KMS-11 (cell line): ENCODE measurements at regions not wholly inside any gene's neighbourhood (a gene's known extent, or its start where the extent isn't known, plus 50 kb on each side); places are given as distances from the start of the nearest gene placed in this dataset.

ENCODE experiments used
- H2AFZ ChIP-seq: fragments of 200-600 bp; sonication (generic); 2 replicates; pipeline ENCODE4 v1.6.1; 2016; ENCODE audit warnings: antibody characterized with exemption, mixed run types, low read depth
- H3K27ac ChIP-seq: fragments of 200-600 bp; sonication (generic); 2 replicates; pipeline ENCODE4 v1.6.1; 2016; ENCODE audit warnings: mild to moderate bottlenecking, mixed run types
- H3K27me3 ChIP-seq: fragments of 200-600 bp; sonication (generic); 2 replicates; pipeline ENCODE4 v1.6.1; 2017; ENCODE audit warnings: mild to moderate bottlenecking, low read depth, mixed run types, moderate library complexity; ENCODE audit not compliant: insufficient read depth
- H3K36me3 ChIP-seq: fragments of 200-600 bp; sonication (generic); 2 replicates; pipeline ENCODE4 v1.6.1; 2017; ENCODE audit warnings: mild to moderate bottlenecking, mixed run types; ENCODE audit not compliant: insufficient read depth
- H3K4me1 ChIP-seq: fragments of 200-600 bp; sonication (generic); 2 replicates; pipeline ENCODE4 v1.6.1; 2016; ENCODE audit warnings: mild to moderate bottlenecking, low read depth, mixed run types; ENCODE audit not compliant: poor library complexity, severe bottlenecking
- H3K4me2 ChIP-seq: fragments of 200-600 bp; sonication (generic); 2 replicates; pipeline ENCODE4 v1.7.0; 2016; ENCODE audit warnings: mild to moderate bottlenecking, mixed run types
- H3K4me3 ChIP-seq: fragments of 200-600 bp; sonication (generic); IDR thresholded peaks from 2 replicates; pipeline ENCODE4 v1.6.1; 2017; ENCODE audit warnings: low read depth, low read length, mixed read lengths; ENCODE audit not compliant: insufficient read depth
- H3K79me2 ChIP-seq: fragments of 200-600 bp; sonication (generic); 2 replicates; pipeline ENCODE4 v1.6.1; 2016; ENCODE audit warnings: low read depth, mixed run types; ENCODE audit not compliant: insufficient read depth
- H3K9ac ChIP-seq: fragments of 200-600 bp; sonication (generic); 2 replicates; pipeline ENCODE4 v1.6.1; 2016; ENCODE audit warnings: mild to moderate bottlenecking, mixed run types
- H4K20me1 ChIP-seq: fragments of 200-600 bp; sonication (generic); 2 replicates; pipeline ENCODE4 v1.6.1; 2016; ENCODE audit warnings: mild to moderate bottlenecking, mixed run types; ENCODE audit not compliant: insufficient read depth
- TF ChIP-seq, protein P1 (sequence below): fragments of 200-600 bp; sonication (generic); conservative IDR thresholded peaks from 2 replicates; pipeline ENCODE4 v1.6.1; 2017; ENCODE audit warnings: low read depth, mild to moderate bottlenecking, antibody characterized with exemption, low read length, moderate library complexity, mixed read lengths

DNA sequence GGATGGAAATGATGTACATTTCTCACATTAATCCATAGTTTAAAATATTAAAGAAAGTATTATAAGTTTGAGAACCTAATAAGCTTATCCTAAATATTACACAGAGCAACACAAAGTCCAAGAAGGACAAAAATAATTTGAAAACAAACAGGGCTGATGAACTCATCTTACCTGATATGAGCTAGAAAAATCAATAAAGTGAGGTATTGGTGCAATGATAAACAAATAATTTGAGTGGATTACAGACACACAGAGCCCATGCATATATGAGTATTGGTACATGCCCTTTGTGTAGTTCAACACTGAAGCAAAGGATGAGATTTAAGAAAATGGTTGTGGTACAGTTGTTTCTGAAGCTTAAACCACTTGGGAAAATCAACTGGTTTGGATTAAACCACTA, 1139.0 kb downstream of the SUCLG1 start:
- TF ChIP-seq, protein P1, sequence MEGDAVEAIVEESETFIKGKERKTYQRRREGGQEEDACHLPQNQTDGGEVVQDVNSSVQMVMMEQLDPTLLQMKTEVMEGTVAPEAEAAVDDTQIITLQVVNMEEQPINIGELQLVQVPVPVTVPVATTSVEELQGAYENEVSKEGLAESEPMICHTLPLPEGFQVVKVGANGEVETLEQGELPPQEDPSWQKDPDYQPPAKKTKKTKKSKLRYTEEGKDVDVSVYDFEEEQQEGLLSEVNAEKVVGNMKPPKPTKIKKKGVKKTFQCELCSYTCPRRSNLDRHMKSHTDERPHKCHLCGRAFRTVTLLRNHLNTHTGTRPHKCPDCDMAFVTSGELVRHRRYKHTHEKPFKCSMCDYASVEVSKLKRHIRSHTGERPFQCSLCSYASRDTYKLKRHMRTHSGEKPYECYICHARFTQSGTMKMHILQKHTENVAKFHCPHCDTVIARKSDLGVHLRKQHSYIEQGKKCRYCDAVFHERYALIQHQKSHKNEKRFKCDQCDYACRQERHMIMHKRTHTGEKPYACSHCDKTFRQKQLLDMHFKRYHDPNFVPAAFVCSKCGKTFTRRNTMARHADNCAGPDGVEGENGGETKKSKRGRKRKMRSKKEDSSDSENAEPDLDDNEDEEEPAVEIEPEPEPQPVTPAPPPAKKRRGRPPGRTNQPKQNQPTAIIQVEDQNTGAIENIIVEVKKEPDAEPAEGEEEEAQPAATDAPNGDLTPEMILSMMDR, result no peak
- Histone ChIP-seq H3K79me2 (no peaks in the 10 kb centered on the region), H3K4me2 (no peak overlapping the region), H3K27ac (no peak overlapping the region), H4K20me1 (no peaks in the 10 kb centered on the region), H3K4me3 (no peak overlapping the region), H3K4me1 (no peaks in the 10 kb centered on the region), H3K9ac (no peak overlapping the region), H2AFZ (no peak overlapping the region), H3K27me3 (no peaks in the 10 kb centered on the region), H3K36me3 (no peaks in the 10 kb centered on the region)

DNA sequence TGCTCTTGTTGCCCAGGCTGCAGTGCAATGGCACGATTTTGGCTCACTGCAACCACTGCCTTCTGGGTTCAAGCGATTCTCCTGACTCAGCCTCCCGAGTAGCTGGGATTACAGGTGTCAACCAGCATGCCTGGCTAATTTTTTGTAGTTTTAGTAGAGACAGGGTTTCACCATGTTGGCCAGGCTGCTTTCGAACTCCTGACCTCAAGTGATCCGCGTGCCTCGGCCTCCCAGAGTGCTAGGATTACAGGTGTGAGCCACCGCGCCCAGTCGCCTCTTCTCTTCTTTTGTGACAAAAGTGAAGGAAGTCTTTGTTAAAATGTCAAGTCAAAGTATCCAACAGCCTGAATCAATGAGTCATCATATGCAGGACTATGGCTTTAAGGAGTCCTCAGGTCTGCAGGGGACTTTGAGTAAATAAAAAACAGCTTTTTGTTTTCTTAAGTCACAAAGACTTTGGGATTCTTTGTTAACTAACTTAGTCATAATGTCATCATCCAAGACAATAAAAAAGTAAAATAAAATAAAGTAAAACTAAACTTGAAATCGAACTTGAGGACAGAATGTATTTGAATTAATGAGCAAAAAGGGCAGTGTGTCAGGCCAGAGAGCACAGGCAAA, 1153.2 kb downstream of the SUCLG1 start:
- Histone ChIP-seq H3K27ac (no peak overlapping the region), H2AFZ (no peak overlapping the region), H4K20me1 (no peaks in the 10 kb centered on the region), H3K79me2 (no peaks in the 10 kb centered on the region), H3K27me3 (no peaks in the 10 kb centered on the region), H3K9ac (no peak overlapping the region), H3K36me3 (no peaks in the 10 kb centered on the region), H3K4me2 (no peak overlapping the region), H3K4me1 (no peaks in the 10 kb centered on the region), H3K4me3 (no peak overlapping the region)
- TF ChIP-seq, protein P1, result no peak

GRCh38 chr2:83291083-83291482, 1168.0 kb downstream of the SUCLG1 start:
- H3K4me2 ChIP-seq, result no peak overlapping the region
- no peaks in the 10 kb centered on the region for H3K4me1 ChIP-seq
- H3K4me3 ChIP-seq, result no peak overlapping the region
- H3K79me2 ChIP-seq, result no peaks in the 10 kb centered on the region
- H3K36me3 ChIP-seq, result no peaks in the 10 kb centered on the region
- no peak overlapping the region for H3K27ac ChIP-seq
- TF ChIP-seq, protein P1, result no peak
- no peaks in the 10 kb centered on the region for H3K27me3 ChIP-seq
- no peak overlapping the region for H2AFZ ChIP-seq
- H3K9ac ChIP-seq, result no peak overlapping the region
- no peaks in the 10 kb centered on the region for H4K20me1 ChIP-seq

- no peak overlapping the region for H3K27ac ChIP-seq
- no peak overlapping the region for H3K9ac ChIP-seq
- no peak overlapping the region for H2AFZ ChIP-seq
- no peak overlapping the region for H3K4me2 ChIP-seq
- H4K20me1 ChIP-seq, result no peaks in the 10 kb centered on the region
- no peaks in the 10 kb centered on the region for H3K4me1 ChIP-seq
- H3K36me3 ChIP-seq, result no peaks in the 10 kb centered on the region
- TF ChIP-seq, protein P1, result no peak
- no peaks in the 10 kb centered on the region for H3K27me3 ChIP-seq
- H3K4me3 ChIP-seq, result no peak overlapping the region
- H3K79me2 ChIP-seq, result no peaks in the 10 kb centered on the region
These were observed 1176.2 kb downstream of the SUCLG1 start for GRCh38 chr2:83282841-83283240.
